ENCODE measurements at regions not wholly inside any gene's neighbourhood (a gene's known extent, or its start where the extent isn't known, plus 50 kb on each side); places are given as distances from the start of the nearest gene placed in this dataset.

- TF ChIP-seq HCFC1 (IDR thresholded peaks at IDR 0.05; ENCODE audit: low read depth, low read length) (no peak), ESRRA (CRISPR knock-in tag; IDR thresholded peaks at IDR 0.05; ENCODE audit: low read depth) (no peak), SRSF4 (IDR thresholded peaks at IDR 0.05; ENCODE audit: low read depth, low read length, poor library complexity, severe bottlenecking) (no peak), HNRNPH1 (optimal IDR thresholded peaks at IDR 0.05; ENCODE audit: low read depth, low read length) (no peak), CTCF (CRISPR knock-in tag; IDR thresholded peaks at IDR 0.05) (no peak), JUN (CRISPR knock-in tag; IDR thresholded peaks at IDR 0.05) (no peak), ZEB1 (IDR thresholded peaks at IDR 0.05; ENCODE audit: insufficient replicate concordance, low read depth) (no peak)
These were observed 2300.3 kb downstream of the MAT2B start for GRCh38 chr5:165805756-165806155.
